Mesodermal cell (in vitro differentiated cells): ENCODE measurements at regions not wholly inside any gene's neighbourhood (a gene's known extent, or its start where the extent isn't known, plus 50 kb on each side); places are given as distances from the start of the nearest gene placed in this dataset.

Experiments
- H3K27ac ChIP-seq: 2 replicates; pipeline ENCODE4 v1.7.0; 2013; ENCODE audit warnings: mild to moderate bottlenecking, low read depth, low read length, moderate library complexity; ENCODE audit not compliant: severe bottlenecking
- H3K36me3 ChIP-seq: 2 replicates; pipeline ENCODE4 v1.7.1; 2013; ENCODE audit warnings: mild to moderate bottlenecking, low read length, moderate library complexity; ENCODE audit not compliant: control insufficient read depth, insufficient read depth
- H3K4me1 ChIP-seq: one replicate; pipeline ENCODE4 v1.7.1; 2013; ENCODE audit warnings: mild to moderate bottlenecking, low read length; ENCODE audit not compliant: insufficient read depth, control insufficient read depth, poor library complexity, severe bottlenecking
- H3K4me3 ChIP-seq: 2 replicates; pipeline ENCODE4 v1.7.0; 2013; ENCODE audit warnings: low read length, control low read depth, mild to moderate bottlenecking; ENCODE audit not compliant: insufficient read depth, poor library complexity, severe bottlenecking; ENCODE audit errors: extremely low read depth
- H3K9me3 ChIP-seq: 2 replicates; pipeline ENCODE4 v1.7.1; 2013; ENCODE audit warnings: mild to moderate bottlenecking, low read length, moderate library complexity; ENCODE audit not compliant: control insufficient read depth
- WGBS, 2 experiments: methylation state at CpG; one replicate each; pipeline ENCODE4 v1.1.5; 2013; ENCODE audit warnings: missing lambda C conversion rate in 2 of 2; ENCODE audit not compliant: insufficient coverage in 2 of 2; 5-methylcytosine and 5-hydroxymethylcytosine counted together

- Histone ChIP-seq H3K36me3 (no peaks in the 10 kb centered on the region), H3K9me3 (no peaks in the 10 kb centered on the region), H3K4me1 (no peaks in the 10 kb centered on the region), H3K4me3 (no peak overlapping the region), H3K27ac (no peak overlapping the region)
These were observed 402.5 kb upstream of the HTR2A start for GRCh38 chr13:47299304-47299703.

GRCh38 chr13:47298506-47298905, 401.7 kb upstream of the HTR2A start:
- H3K27ac ChIP-seq: no peak overlapping the region
- H3K36me3 ChIP-seq: no peaks in the 10 kb centered on the region
- WGBS, 2 experiments: 57 to 93% methylated on average over 1 to 2 of the region's 2 CpGs
- H3K4me1 ChIP-seq: no peaks in the 10 kb centered on the region
- no peak overlapping the region for H3K4me3 ChIP-seq
- H3K9me3 ChIP-seq: peaks cover 7% of the 10 kb centered on the region

GRCh38 chr13:47294691-47295090, 397.8 kb upstream of the HTR2A start:
- H3K4me1 ChIP-seq: no peaks in the 10 kb centered on the region
- 93 to 100% methylated on average over 1 to 2 of the region's 3 CpGs for whole genome bisulfite sequencing, 2 experiments
- H3K36me3 ChIP-seq: no peaks in the 10 kb centered on the region
- no peak overlapping the region for H3K4me3 ChIP-seq
- no peak overlapping the region for H3K27ac ChIP-seq
- H3K9me3 ChIP-seq: peaks cover 7% of the 10 kb centered on the region

GRCh38 chr13:47291107-47291656, 394.3 kb upstream of the HTR2A start:
- Histone ChIP-seq H3K4me3 (no peak overlapping the region), H3K4me1 (peaks cover 11% of the 10 kb centered on the region), H3K27ac (peak overlapping the region; percentile 51), H3K9me3 (peaks cover 7% of the 10 kb centered on the region), H3K36me3 (no peaks in the 10 kb centered on the region)
- WGBS, 2 experiments: 0 to 30% methylated on average over 1 to 2 of the region's 2 CpGs

- Histone ChIP-seq H3K27ac (no peak overlapping the region), H3K36me3 (no peaks in the 10 kb centered on the region), H3K9me3 (peaks cover 7% of the 10 kb centered on the region), H3K4me3 (no peak overlapping the region), H3K4me1 (peaks cover 11% of the 10 kb centered on the region)
- WGBS, 2 experiments: 100% methylated on average over 1 of the region's 1 CpG; no CpG with 5 or more reads in 1 of the 2 experiments
These were observed 392.7 kb upstream of the HTR2A start for GRCh38 chr13:47289567-47289966.

GRCh38 chr13:47288546-47288945, 391.7 kb upstream of the HTR2A start:
- WGBS, 2 experiments: 97 to 100% methylated on average over 2 to 3 of the region's 5 CpGs
- Histone ChIP-seq H3K27ac (no peak overlapping the region), H3K4me1 (peaks cover 11% of the 10 kb centered on the region), H3K4me3 (no peak overlapping the region), H3K9me3 (no peaks in the 10 kb centered on the region), H3K36me3 (no peaks in the 10 kb centered on the region)

DNA sequence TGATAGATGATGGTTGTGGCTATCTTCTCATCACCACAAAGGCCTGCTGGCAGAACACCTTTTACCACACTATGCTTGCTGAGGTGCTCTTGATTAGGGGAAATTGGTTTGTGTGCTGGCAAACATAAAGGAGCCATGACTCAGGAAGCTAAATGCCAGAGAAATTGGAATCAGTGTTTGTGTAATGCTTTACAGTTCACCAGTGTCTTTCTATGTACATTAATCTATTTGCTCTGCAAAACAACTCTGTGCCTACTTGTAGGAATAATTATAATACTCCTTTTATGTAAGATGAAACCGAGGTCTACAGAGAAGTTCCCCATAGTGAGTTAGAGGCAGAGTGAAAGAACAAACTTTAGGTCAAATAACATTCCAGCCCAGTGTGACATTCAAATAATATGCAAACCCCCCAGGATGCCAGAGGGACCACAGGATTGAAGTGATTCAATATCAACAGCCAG, 390.5 kb upstream of the HTR2A start:
- Histone ChIP-seq H3K27ac (no peak overlapping the region), H3K9me3 (no peaks in the 10 kb centered on the region), H3K4me3 (no peak overlapping the region), H3K4me1 (peaks cover 11% of the 10 kb centered on the region), H3K36me3 (no peaks in the 10 kb centered on the region)
- 63% methylated on average over 1 of the region's 1 CpG; no CpG with 5 or more reads in 1 of the 2 experiments for WGBS, 2 experiments

DNA sequence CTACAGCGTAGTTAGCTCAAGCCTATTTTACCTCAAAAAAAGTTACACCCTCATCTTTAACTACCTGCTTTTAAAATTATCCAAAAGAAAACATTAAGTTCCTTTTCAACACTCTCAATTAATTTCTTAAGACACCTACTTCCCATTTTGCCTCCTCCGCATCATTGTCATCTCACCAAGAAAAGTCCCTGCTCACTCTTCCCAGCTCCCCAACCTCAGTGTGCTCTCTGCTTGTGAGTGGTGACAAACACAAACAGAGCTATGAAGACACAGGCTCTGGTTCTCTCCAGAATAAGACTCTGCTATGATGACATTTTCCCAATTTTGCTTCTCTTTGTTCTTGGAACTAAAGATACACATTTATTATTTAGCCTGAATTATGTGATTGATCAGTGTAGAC, 385.1 kb upstream of the HTR2A start:
- H3K4me3 ChIP-seq: no peak overlapping the region
- WGBS, 2 experiments: 89 to 100% methylated on average over 2 of the region's 2 CpGs
- no peaks in the 10 kb centered on the region for H3K9me3 ChIP-seq
- no peaks in the 10 kb centered on the region for H3K4me1 ChIP-seq
- no peaks in the 10 kb centered on the region for H3K36me3 ChIP-seq
- no peak overlapping the region for H3K27ac ChIP-seq

DNA sequence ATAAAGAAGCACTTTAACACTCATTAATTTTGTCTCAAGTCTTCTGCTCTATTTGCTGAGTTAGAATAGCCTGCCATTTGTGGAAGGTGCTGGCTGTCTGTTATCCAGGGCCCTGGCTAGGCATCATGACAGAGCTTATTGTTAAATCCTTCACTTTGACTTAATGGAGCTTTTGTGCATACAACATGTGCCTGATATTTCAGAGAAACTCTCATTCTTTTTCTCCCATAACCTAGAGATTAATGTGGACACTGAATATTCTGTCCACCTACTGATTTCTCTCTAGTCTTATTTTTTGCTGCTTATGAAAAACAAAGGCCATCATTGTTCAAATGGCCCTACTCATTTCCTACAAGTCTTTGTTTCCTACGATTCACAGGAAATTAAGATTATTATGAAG, 383.1 kb upstream of the HTR2A start:
- H3K9me3 ChIP-seq: no peaks in the 10 kb centered on the region
- WGBS, 2 experiments: no CpG with 5 or more reads among the region's 1 CpG
- H3K36me3 ChIP-seq: no peaks in the 10 kb centered on the region
- no peak overlapping the region for H3K27ac ChIP-seq
- H3K4me3 ChIP-seq: no peak overlapping the region
- no peaks in the 10 kb centered on the region for H3K4me1 ChIP-seq

DNA sequence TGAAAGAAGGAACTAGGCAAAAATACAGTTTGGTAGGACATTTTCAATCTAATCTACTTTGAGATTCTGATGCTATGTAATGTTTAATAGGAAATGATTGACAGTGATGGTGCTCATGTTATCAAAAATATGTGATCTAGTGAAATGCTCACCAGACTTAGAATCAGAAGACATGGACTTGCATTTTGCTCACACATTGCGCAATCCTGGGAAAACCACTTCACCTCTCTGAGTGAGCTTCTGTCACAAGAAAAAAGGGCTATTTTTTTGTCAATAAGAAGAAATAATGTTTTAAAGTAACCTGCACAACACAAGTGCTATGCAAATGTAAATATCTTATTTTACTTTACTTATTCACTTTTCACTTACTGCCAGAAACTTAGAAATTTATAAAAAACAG, 380.9 kb upstream of the HTR2A start:
- no CpG with 5 or more reads among the region's 1 CpG for WGBS, 2 experiments
- H3K4me1 ChIP-seq: no peaks in the 10 kb centered on the region
- no peak overlapping the region for H3K27ac ChIP-seq
- no peaks in the 10 kb centered on the region for H3K36me3 ChIP-seq
- H3K4me3 ChIP-seq: no peak overlapping the region
- H3K9me3 ChIP-seq: no peaks in the 10 kb centered on the region

DNA sequence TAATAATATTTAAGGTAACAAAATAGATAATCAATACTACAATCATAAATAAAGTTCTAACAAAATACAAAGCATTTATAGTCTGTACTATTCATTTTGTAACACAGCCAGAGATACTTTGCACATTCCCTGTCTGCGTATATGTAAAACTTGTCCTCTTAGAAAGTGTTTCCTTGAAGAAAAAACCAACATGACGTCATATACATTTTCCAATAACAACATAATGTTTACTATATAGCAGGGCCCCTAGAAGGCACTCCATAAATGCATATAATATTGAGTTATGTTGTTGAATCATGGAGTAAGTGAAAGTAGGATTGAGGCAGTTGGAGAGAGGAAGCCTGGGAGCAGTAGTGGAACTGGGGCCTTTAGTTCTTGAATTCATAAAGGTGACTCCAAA, 371.4 kb upstream of the HTR2A start:
- H3K9me3 ChIP-seq: no peaks in the 10 kb centered on the region
- no peak overlapping the region for H3K4me3 ChIP-seq
- H3K27ac ChIP-seq: no peak overlapping the region
- WGBS, 2 experiments: 100% methylated on average over 1 of the region's 2 CpGs; no CpG with 5 or more reads in 1 of the 2 experiments
- H3K4me1 ChIP-seq: no peaks in the 10 kb centered on the region
- no peaks in the 10 kb centered on the region for H3K36me3 ChIP-seq
